GM21528 (cell line): ENCODE measurements at regions not wholly inside any gene's neighbourhood (a gene's known extent, or its start where the extent isn't known, plus 50 kb on each side); places are given as distances from the start of the nearest gene placed in this dataset.
"Not testable (repeated sequence)": the region's sequence is repeated elsewhere in the genome, so short reads cannot be mapped to it uniquely, and the experiment has no call there.

Source experiments
- ATAC-seq: cut with Tn5 transposase; IDR thresholded peaks from one replicate; pipeline ENCODE4 v1.9.1; 2021; ENCODE audit warnings: mild to moderate bottlenecking, moderate library complexity; ENCODE audit not compliant: unreplicated experiment, low FRiP score

GRCh38 chr14:22230517-22230916 lies 358.5 kb downstream of the DAD1 start:
- ATAC-seq: no peak

- ATAC-seq: no peak
These were observed 361.9 kb downstream of the DAD1 start for GRCh38 chr14:22227084-22227483.

GRCh38 chr14:22226381-22226780 lies 362.6 kb downstream of the DAD1 start:
- no peak for ATAC-seq

GRCh38 chr14:22225516-22226140 lies 363.4 kb downstream of the DAD1 start:
- no peak for ATAC-seq

GRCh38 chr14:22221508-22221907 lies 367.5 kb downstream of the DAD1 start:
- no peak for ATAC-seq

- no peak for ATAC-seq
These were observed 368.6 kb downstream of the DAD1 start for GRCh38 chr14:22220427-22220826.

GRCh38 chr14:22218728-22219127 lies 370.3 kb downstream of the DAD1 start:
- no peak for ATAC-seq

GRCh38 chr14:22213120-22213519 lies 375.9 kb downstream of the DAD1 start:
- ATAC-seq: no peak

- ATAC-seq: no peak
These were observed 378.1 kb downstream of the DAD1 start for GRCh38 chr14:22210906-22211305.

- ATAC-seq: no peak
These were observed 379.0 kb downstream of the DAD1 start for GRCh38 chr14:22210026-22210425.

GRCh38 chr14:22203036-22203435 lies 386.0 kb downstream of the DAD1 start:
- ATAC-seq: no peak

GRCh38 chr14:22202313-22202712 lies 386.7 kb downstream of the DAD1 start:
- ATAC-seq: no peak

GRCh38 chr14:22200977-22201605 lies 387.9 kb downstream of the DAD1 start:
- no peak for ATAC-seq

GRCh38 chr14:22200131-22200530 lies 388.9 kb downstream of the DAD1 start:
- ATAC-seq: not testable (repeated sequence)

- no peak for ATAC-seq
These were observed 394.4 kb downstream of the DAD1 start for GRCh38 chr14:22194664-22195063.

- no peak for ATAC-seq
These were observed 398.4 kb downstream of the DAD1 start for GRCh38 chr14:22190411-22191191.

- no peak for ATAC-seq
These were observed 399.1 kb downstream of the DAD1 start for GRCh38 chr14:22189881-22190280.

- no peak for ATAC-seq
These were observed 400.7 kb downstream of the DAD1 start for GRCh38 chr14:22188318-22188717.

GRCh38 chr14:22185789-22186188 lies 403.2 kb downstream of the DAD1 start:
- ATAC-seq: no peak

- no peak for ATAC-seq
These were observed 403.8 kb downstream of the DAD1 start for GRCh38 chr14:22185191-22185590.

- no peak for ATAC-seq
These were observed 404.2 kb downstream of the DAD1 start for GRCh38 chr14:22184830-22185168.
